Thoracic aorta (tissue), 2 donors: ENCODE measurements at regions not wholly inside any gene's neighbourhood (a gene's known extent, or its start where the extent isn't known, plus 50 kb on each side); places are given as distances from the start of the nearest gene placed in this dataset.

ENCODE experiments used
- ATAC-seq: fragments of 150-250 bp; one replicate; pipeline ENCODE4 v1.8.0; 2017; ENCODE audit warnings: low read depth; ENCODE audit not compliant: insufficient number of reproducible peaks, low FRiP score
- DNase-seq: peaks from one replicate; pipeline ENCODE4 v3.0.0-alpha.2; 2020; ENCODE audit warnings: low spot score
- H3K27ac ChIP-seq, 2 donors: fragments of 200-600 bp; sonication (generic); 1 replicate in 1 of 2; 2 replicates in 1 of 2; pipeline ENCODE4 v1.5.1; 2016; ENCODE audit warnings: mild to moderate bottlenecking in 2 of 2, moderate library complexity in 2 of 2
- H3K27me3 ChIP-seq: fragments of 200-600 bp; sonication (generic); replicated peaks from 2 replicates; pipeline ENCODE4 v1.6.0; 2016; ENCODE audit warnings: mild to moderate bottlenecking; ENCODE audit not compliant: insufficient read depth
- H3K36me3 ChIP-seq: fragments of 200-600 bp; sonication (generic); one replicate; pipeline ENCODE4 v1.5.1; 2016
- H3K4me1 ChIP-seq, 2 donors: fragments of 200-600 bp; sonication (generic); 1 replicate in 1 of 2; 2 replicates in 1 of 2; pipeline versions ENCODE4 v1.5.1 to v1.6.0; 2016; ENCODE audit warnings: low read depth in 2 of 2, mild to moderate bottlenecking in 1 of 2; ENCODE audit not compliant: control insufficient read depth in 1 of 2
- H3K4me3 ChIP-seq: fragments of 200-600 bp; sonication (generic); 2 replicates; pipeline ENCODE4 v1.5.1; 2016; ENCODE audit warnings: mild to moderate bottlenecking
- H3K9me3 ChIP-seq: fragments of 200-600 bp; sonication (generic); 2 replicates; pipeline ENCODE4 v1.5.1; 2016
- TF ChIP-seq, protein P1 (sequence below): fragments of 200-600 bp; sonication (generic); IDR thresholded peaks from one replicate; pipeline ENCODE4 v1.5.1; 2019; ENCODE audit warnings: antibody characterized with exemption

GRCh38 chr12:75759196-75759595 lies 247.8 kb upstream of the KRR1 start:
- Histone ChIP-seq H3K36me3 (no peaks in the 10 kb centered on the region), H3K9me3 (no peaks in the 10 kb centered on the region), H3K4me3 (no peak overlapping the region), H3K27me3 (no peaks in the 10 kb centered on the region), H3K27ac (peak overlapping the region in 1 of 2 donors; percentile 5), H3K4me1 (peaks cover 0 to 11% of the 10 kb centered on the region in 2 donors)
- TF ChIP-seq, protein P1, sequence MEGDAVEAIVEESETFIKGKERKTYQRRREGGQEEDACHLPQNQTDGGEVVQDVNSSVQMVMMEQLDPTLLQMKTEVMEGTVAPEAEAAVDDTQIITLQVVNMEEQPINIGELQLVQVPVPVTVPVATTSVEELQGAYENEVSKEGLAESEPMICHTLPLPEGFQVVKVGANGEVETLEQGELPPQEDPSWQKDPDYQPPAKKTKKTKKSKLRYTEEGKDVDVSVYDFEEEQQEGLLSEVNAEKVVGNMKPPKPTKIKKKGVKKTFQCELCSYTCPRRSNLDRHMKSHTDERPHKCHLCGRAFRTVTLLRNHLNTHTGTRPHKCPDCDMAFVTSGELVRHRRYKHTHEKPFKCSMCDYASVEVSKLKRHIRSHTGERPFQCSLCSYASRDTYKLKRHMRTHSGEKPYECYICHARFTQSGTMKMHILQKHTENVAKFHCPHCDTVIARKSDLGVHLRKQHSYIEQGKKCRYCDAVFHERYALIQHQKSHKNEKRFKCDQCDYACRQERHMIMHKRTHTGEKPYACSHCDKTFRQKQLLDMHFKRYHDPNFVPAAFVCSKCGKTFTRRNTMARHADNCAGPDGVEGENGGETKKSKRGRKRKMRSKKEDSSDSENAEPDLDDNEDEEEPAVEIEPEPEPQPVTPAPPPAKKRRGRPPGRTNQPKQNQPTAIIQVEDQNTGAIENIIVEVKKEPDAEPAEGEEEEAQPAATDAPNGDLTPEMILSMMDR, result no peak
- no peak for ATAC-seq
- DNase-seq, result no peak

GRCh38 chr12:75756771-75757170 lies 245.4 kb upstream of the KRR1 start:
- Histone ChIP-seq H3K36me3 (no peaks in the 10 kb centered on the region), H3K4me3 (no peak overlapping the region), H3K27ac (no peak overlapping the region), H3K9me3 (no peaks in the 10 kb centered on the region), H3K27me3 (no peaks in the 10 kb centered on the region), H3K4me1 (peaks cover 0 to 11% of the 10 kb centered on the region in 2 donors)
- no peak for ATAC-seq
- TF ChIP-seq, protein P1, result no peak
- no peak for DNase-seq

DNA sequence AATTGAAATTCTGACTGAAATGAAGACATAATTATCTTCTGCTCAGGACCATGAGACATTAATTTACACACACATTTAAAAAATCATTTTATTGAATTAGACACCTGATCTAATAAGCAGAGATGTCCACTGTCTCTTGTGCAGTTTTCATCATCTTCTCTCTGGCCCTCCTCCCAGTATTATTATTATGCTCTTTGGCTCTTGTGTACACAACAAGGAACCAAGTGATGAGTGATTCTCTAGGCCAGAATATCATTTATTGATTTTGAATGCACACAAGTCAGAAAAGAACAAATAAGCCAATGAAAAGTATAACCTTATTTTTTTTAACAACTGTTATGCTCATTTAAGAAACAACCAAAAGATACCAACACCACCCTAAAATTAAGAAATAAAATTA lies 244.7 kb upstream of the KRR1 start:
- Histone ChIP-seq H3K27ac (no peak overlapping the region), H3K4me3 (no peak overlapping the region), H3K4me1 (peaks cover 0 to 17% of the 10 kb centered on the region in 2 donors), H3K36me3 (no peaks in the 10 kb centered on the region), H3K27me3 (no peaks in the 10 kb centered on the region), H3K9me3 (no peaks in the 10 kb centered on the region)
- TF ChIP-seq, protein P1, result no peak
- ATAC-seq (no peak), DNase-seq (no peak)

DNA sequence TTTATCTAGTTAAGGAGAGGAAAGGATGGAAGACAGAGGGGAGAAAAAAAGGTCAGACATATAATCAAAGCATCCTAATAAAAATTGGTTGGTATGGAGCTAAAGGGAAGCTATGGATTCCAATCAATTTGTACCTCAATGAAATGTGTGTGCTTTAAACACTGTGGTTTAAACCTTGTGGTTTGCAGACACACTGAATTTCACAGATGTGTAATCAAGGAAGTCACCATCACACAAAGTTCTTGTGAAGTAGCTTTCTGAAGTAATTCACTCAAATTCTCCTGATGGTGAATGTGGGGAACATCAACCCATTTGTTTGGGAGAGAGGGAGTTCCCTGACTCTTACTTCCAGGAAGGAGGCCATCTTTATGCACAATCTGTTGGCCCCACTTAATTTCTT lies 243.3 kb upstream of the KRR1 start:
- no peak for DNase-seq
- no peak overlapping the region for H3K4me3 ChIP-seq
- H3K36me3 ChIP-seq, result no peaks in the 10 kb centered on the region
- TF ChIP-seq, protein P1, result no peak
- no peak for ATAC-seq
- H3K4me1 ChIP-seq, result peaks cover 0 to 17% of the 10 kb centered on the region in 2 donors
- no peaks in the 10 kb centered on the region for H3K27me3 ChIP-seq
- no peak overlapping the region for H3K27ac ChIP-seq
- H3K9me3 ChIP-seq, result no peaks in the 10 kb centered on the region

DNA sequence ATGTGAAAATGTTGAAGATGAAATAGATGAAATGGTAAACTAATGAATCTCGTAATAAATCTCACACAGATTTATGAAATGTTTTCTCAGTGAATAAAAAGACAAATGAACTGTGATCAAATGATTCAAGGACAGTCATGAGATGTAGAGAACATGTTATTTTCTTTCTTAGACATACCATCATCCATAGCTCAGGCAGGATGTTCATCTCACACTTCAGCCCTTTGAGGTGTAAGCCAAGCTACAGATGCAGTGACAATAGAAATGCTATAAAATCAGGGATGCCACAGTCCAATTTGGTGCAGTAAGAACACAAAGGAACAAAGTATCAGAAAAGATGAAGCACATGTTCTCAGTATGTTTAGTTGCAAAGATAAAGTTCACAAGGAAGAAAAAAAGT lies 242.7 kb upstream of the KRR1 start:
- H3K4me3 ChIP-seq, result no peak overlapping the region
- TF ChIP-seq, protein P1, result no peak
- ATAC-seq, result no peak
- no peak for DNase-seq
- no peaks in the 10 kb centered on the region for H3K9me3 ChIP-seq
- no peaks in the 10 kb centered on the region for H3K27me3 ChIP-seq
- no peaks in the 10 kb centered on the region for H3K36me3 ChIP-seq
- H3K27ac ChIP-seq, result no peak overlapping the region
- peaks cover 0 to 13% of the 10 kb centered on the region in 2 donors for H3K4me1 ChIP-seq
